Left ventricle myocardium superior (tissue), 1 donor: ENCODE measurements at regions not wholly inside any gene's neighbourhood (a gene's known extent, or its start where the extent isn't known, plus 50 kb on each side); places are given as distances from the start of the nearest gene placed in this dataset.

Experiments
- ATAC-seq: fragments of 200-7000 bp; cut with Tn5 transposase; one replicate; pipeline ENCODE4 v1.9.1; 2020; ENCODE audit warnings: mild to moderate bottlenecking, moderate library complexity
- DNase-seq: peaks from one replicate; pipeline ENCODE4 v3.0.0-alpha.2; 2020
- intact Hi-C: fragments of 100-400 bp; cut with micrococcal nuclease; formaldehyde crosslinking; loops from one replicate; pipeline ENCODE4 v1.11.0; 2022
- donor health status: DM: no; HTN: yes; CAD: no; lungs with severe emphysema.

DNA sequence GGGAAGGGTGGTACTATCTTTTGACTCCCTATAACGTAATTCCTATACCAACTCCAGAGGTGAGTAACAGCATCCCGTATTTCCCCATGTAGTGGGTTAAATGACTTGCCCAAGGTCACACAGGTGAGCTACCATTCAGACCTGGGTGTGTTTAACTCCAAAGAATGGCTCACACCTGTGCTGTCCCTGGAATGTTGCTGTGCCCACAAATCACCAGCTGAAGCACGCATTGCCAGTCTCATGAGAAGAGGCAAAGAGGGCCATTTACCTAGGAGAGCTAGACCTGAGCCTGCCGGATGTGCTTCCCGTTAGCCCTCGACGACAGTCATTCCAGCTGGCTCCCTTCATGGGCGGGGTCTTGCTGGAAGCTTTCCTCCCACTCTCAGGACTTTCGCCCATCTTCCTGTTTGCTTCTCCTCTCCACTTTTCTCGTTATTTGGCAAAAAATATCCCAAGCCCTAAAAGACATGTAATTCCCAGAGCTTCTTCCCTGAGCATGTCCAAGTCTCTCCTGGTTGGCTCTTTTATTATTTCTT, 106.6 kb upstream of the VASH1 start:
- no peak for DNase-seq
- no peak for ATAC-seq
- intact Hi-C loops, result no loop called here

DNA sequence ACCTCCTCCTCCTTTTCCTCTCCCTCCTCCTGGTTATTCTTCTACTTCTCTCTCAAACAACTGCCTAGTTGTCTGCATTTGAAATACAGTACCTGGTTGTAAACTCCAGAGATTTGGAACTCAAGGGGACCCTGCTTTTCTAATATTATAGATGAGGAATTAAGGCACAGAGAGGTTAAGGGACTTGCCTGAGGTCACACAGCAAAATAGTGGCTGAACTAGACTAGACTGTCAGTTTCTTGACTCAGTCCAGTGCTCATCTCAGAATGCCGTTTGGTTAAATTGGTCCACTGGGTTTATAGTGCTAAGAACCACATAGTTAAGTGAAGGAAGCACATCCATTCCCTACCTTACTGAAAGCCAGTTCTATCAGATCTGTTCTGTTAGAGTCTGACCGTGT, 105.9 kb upstream of the VASH1 start:
- no peak for ATAC-seq
- intact Hi-C loops, result no loop called here
- DNase-seq, result no peak

DNA sequence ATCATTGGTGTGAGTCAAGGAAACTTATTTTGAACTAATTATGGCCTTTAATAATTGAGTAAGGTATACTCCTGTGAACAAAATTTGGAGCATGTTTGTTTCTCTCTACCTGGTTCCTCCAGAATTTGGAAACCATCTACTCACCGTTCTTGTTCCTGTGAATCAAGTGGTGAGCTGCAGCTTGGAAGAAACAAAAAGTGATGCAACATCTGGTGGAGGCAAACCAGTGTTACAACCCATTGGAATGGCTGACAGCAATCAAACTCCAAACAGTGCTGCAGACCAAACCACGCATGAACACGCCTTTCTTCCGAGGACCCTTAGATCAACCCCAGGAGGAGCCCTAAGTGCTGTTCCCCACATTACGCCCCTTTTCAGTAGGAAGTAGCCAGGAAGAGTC, 104.7 kb upstream of the VASH1 start:
- DNase-seq, result no peak
- intact Hi-C loops, result no loop called here
- no peak for ATAC-seq

DNA sequence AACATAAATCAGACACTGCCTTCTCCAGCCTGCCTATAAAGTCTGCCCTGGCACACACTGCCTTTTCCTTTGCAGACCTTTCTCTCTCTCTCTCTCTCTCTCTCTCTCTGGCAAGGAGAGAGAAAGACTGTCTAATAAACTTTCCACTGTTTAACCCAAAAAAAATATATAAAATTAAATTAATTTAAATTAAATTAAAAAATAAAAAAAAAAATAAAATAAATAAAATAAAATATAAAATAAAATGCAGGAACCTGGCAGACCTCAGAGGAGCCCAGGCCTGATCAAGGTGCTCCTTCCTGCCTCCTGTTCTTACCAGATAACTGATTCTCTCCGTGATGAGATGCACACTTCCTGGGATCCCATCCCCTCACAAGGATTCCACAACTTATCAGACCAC, 103.9 kb upstream of the VASH1 start:
- DNase-seq (no peak), ATAC-seq (no peak)
- intact Hi-C loops, result no loop called here

DNA sequence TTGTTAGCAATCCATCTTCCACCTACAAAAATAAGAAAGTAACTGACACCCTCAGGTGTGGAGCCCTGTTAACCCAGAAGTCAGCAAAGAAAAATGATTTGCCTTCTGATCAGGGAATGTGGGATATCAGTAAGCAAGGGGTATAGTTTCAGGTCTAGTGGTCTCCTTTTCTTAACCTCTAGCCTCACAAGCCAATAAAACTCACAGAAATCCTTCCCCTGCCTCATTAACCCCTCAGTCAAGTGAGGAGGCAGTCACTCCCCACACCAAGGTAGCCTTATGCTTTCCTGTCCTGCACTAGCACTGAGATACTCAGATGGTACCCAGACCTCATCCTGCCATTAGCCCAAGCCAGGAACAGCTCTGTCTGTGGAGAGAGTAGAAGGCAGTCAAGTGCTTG, 103.4 kb upstream of the VASH1 start:
- DNase-seq, result no peak
- intact Hi-C loops, result no loop called here
- ATAC-seq, result no peak

DNA sequence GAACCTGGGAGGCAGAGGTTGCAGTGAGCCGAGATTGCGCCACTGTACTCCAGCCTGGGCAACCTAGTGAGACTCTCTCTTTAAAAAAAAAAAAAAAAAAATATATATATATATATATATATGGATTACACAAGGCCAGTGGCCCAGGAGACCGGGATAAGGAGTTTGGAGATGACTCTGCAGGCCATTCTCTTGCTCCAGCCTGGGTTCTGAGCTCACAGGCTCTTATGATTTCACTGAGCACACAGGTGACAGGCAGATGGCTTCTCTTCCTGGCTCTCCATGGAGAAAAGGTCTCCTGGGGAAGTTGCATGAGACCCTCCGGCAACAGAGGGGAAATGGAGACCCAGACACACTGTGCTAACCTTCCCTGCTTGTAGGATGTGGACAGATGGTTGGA, 98.7 kb upstream of the VASH1 start:
- DNase-seq, result no peak
- ATAC-seq, result no peak
- intact Hi-C loops, result no loop called here

DNA sequence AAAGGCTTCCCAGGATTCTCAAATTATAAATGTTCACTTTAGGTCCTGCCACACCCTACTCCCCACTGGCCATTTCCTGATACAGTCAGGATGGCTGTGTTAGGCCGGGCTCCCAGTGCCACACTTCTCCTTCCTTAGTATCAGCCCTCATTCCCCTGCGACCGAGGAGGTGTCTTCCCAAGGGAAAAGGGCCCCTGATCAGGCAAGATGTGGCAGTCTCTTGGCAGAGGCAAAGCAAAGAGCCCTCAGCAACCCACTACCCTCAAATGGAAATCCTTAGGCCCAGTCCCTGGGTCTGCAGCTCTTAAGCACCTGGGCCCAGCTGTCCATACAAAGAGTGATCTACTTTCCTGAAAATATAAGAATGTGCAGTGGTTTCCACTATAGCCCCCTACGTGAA, 96.5 kb upstream of the VASH1 start:
- no peak for DNase-seq
- intact Hi-C loops, result no loop called here
- ATAC-seq, result no peak

DNA sequence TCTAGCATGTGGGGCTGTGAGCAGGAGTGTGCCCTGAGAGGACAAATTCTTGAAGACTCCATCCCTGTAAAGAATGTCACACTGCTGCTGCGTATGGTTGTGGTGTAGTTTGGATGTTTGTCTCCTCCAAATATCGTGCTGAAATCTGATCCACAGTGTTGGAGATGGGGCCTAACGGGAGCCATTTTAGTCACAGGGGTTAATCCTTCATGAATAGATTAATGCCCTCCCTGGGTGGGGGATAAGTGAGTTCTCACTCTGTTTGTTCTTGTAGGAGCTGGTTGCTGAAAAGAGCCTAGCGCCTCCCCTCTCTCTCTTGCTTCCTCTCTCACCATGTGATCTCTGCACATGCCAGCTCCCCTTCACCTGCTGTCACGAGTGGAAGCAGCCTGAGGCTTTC, 94.5 kb upstream of the VASH1 start:
- no peak for DNase-seq
- intact Hi-C loops, result no loop called here
- ATAC-seq, result no peak

DNA sequence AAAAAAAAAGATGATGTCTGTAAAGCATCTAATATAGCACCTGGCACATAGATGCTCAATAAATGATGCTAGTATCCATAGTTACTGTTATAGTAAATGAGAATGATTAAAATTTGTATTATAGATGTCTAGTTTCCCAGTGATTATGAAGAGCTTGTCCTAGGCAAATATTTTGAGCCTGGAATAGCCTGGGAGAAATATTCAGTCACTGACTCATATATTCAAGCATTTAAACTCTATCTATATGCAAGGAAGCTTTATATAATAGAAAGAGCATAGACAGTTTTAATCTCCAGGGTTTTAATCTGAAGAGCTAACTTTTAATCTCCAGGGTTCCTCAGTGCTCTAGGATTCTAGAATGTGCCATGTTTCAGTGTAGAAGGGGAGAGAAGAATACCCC, 91.5 kb upstream of the VASH1 start:
- intact Hi-C loops, result no loop called here
- ATAC-seq (no peak), DNase-seq (no peak)

DNA sequence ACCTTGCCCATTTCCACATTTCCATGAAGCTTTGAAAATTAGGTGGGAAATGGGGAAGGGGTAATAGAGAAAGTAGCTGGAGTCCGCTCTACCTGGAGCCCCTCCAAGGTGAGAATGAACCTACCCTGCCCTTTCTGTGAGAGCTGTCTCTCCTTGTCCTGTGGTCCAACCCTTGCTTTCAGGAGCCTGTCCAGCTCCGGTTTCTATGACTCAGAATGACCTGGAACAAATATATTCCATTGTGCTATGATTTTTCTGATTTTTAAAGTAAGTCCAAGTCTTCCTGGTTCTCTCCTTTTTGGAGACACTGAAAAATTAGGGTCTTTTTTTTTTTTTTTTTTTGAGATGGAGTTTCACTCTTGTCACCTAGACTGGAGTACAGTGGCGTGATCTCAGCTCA, 89.1 kb upstream of the VASH1 start:
- intact Hi-C loops, result no loop called here
- ATAC-seq, result no peak

DNA sequence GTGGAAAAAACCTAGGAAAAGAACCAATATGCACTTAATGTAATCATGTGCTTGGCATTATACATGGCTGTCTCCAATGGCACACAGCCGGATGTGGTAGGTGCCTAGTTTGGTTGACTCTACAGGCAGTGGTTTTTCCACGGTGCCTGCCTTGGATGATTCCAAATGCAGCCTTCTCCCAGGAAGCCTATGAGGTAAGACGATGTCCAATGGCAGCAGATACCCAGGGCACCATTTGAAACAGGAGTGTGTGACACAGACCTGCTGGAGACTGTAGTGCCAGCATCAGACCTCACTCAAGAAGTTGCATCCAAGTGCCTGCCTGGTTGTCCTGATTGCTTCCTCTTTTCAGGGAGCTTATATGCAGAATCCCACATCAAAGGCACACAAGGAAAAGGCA, 88.0 kb upstream of the VASH1 start:
- ATAC-seq (no peak), DNase-seq (no peak)
- intact Hi-C loops, result no loop called here

More for the DNA sequence above, 89.1 kb upstream of the VASH1 start:
- no peak for DNase-seq

DNA sequence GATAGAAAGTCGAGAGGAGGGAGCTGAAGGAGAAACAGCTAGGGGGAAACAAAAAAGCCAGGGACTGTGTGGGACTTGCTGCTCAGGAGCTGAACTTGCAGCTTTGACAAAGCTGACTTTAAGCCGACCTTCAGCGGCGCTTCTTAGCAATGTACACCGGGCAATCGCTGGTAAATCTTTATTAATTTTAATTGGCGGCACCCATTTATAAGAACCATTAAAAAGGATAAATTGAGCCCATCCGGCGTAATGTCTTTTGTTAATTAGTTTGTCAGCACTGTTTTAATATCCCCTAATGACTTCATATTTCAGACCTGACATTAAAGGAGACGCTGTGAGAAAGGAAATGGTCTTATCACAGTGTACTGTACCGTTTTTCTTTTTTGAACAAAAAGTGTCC, 86.2 kb upstream of the VASH1 start:
- DNase-seq (no peak), ATAC-seq (no peak)
- intact Hi-C loops, result no loop called here

DNA sequence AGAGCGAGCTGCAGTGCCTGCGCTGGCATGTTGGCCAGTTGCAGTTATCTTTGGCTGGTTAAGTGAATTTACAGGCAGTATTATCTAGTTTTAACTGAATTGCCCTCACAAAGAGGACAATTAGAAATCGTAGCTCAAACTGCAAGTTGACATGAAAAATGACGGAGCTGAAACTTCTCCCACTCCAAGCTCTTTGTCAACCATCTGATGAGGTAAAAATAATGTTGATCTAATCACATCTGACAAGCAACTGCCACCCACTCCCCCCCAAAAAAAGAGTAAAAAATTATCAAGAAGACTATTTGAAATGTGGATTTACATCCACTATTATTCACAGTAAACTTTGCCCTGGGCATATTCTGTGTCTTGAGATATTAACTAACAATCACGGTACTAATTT, 84.7 kb upstream of the VASH1 start:
- DNase-seq (no peak), ATAC-seq (no peak)
- intact Hi-C loops, result no loop called here

DNA sequence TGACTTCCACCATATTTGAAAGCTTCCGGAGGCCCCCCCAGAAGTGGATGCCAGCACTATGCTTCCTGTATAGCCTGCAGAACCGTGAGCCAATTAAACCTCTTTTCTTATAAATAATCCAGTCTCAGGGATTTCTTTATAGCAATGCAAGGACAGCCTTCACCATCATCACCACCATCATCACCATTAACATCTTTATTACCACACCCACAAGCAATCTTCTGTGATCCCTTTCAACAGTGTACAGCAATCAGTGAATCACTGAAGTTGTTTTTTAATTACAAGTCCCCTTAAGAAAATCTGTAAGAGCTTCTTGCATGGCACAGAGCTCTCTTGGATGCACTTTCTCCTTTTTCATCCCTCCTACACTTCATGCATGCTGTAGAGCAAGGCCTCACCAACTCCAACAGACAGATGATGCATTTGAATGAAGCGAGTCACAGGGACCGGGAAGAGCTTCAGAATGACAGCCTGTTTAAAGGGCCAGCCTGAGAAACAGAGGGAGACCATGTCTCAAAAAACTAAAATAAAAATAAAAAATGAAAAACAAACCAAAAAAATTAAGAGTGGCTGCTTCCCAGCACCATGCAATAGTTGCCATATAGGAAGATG, 83.6 kb upstream of the VASH1 start:
- no peak for DNase-seq
- ATAC-seq, result no peak
- intact Hi-C loops, result no loop called here

DNA sequence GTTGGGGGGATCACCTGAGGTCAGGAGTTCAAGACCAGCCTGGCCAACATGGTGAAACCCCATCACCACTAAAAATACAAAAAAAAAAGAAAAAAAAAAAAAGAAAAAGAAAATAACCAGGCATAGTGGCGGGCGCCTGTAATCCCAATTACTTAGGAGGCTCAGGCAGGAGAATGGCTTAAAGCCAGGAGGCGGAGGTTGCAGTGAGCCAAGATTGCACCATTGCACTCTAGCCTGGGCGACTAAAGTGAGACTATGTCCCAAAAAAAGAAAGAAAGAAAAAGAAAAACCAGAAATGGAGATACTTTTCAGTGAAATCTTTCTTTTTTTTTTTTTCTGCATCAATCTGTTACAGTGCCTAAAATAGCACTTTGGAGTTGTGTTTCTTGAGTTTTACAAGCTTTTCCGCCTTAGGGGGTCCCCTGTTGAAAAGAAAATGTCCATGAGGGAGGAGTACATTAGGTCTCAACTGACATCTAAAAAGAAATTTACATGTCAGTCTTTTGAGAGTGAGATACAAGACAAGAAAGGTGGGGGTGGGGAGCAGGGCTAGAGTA, 82.9 kb upstream of the VASH1 start:
- no peak for ATAC-seq
- no peak for DNase-seq
- intact Hi-C loops, result no loop called here

DNA sequence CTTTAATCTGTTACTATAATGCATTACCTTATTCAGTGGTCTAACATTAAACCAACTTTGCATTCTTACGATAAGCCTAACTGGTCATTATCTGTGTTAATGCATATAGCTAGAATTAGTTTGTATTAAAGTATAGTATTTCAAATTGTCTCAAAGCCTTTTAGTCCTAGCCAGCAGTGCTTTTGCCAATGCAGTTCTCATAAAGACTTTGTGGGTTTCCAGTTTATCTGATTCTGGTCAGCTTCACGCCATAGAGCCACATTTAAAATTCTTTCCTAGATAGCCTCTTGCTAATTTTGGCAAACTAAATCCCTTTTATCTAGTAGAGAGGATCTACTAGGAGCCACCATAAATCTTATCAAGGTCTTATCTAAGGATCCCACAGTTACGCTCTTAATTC, 78.9 kb upstream of the VASH1 start:
- ATAC-seq (no peak), DNase-seq (no peak)
- intact Hi-C loops, result no loop called here

DNA sequence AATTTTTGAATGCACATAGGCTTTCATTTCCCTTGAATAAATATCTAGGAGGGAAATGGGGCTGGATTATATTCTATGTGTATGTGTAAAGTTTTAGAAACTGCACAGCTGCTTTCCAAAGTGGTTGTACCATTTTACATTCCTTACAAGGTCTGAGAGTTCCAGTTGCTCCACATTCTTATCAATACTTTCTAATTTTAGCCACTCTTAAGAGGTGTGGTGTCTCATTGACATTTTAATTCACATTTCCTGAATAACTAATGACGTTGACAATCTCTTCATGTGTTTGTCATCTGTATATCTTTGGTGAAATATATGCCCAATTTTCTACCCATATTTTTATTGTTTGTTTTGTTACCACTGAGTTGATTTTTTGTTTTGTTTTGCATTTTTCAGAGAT, 74.6 kb upstream of the VASH1 start:
- DNase-seq, result no peak
- ATAC-seq, result no peak
- intact Hi-C loops, result no loop called here

DNA sequence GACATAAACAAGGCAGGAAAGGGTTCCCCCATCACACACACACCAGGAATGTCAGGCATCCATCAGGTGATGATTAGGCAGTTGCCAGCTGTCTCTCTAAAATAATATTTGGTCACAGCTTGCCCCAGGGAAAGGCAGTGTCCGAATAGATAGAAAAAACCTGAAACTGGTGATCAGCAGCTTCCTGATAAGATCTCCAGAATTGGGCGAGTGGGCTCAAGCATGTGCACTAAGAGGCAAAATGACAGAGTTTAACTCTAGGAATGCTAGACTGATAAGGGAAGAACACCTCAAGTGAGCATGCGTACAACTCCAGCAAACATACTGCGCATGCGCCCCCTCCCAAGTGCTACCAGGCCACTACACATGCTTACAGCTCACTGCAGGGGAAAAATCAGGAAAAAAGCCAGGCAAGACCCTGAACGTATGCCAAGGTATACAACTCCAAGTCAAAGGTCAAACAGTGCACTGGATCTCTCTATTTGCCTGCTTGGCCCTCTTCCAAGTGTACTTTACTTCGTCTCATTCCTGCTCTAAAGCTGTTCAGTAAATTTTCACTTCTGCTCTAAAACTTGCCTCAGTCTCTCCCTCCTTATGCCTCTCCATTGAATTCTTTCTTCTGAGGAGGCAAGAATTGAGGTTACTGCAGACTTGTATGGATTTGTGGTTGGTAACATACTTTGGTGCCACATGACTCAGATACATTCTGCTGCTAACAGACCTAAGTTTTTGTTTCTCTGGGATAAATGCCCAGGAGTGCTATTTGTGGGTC, 73.5 kb upstream of the VASH1 start:
- intact Hi-C loops, result no loop called here
- no peak for ATAC-seq
- DNase-seq, result no peak

DNA sequence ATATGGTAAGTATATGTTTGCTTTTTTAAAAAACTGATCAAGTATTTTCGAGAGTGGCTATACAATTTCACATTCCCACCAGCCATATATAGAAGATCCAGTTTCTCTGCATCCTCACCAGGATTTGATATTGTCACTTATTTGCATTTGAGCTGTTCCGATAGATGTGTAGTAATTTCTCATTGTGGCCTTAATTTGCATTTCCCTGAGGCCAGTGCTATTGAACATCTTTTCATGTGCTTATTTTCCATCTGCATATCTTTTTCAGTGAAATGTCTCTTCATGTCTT, 72.9 kb upstream of the VASH1 start:
- intact Hi-C loops, result no loop called here
- ATAC-seq (no peak), DNase-seq (no peak)

DNA sequence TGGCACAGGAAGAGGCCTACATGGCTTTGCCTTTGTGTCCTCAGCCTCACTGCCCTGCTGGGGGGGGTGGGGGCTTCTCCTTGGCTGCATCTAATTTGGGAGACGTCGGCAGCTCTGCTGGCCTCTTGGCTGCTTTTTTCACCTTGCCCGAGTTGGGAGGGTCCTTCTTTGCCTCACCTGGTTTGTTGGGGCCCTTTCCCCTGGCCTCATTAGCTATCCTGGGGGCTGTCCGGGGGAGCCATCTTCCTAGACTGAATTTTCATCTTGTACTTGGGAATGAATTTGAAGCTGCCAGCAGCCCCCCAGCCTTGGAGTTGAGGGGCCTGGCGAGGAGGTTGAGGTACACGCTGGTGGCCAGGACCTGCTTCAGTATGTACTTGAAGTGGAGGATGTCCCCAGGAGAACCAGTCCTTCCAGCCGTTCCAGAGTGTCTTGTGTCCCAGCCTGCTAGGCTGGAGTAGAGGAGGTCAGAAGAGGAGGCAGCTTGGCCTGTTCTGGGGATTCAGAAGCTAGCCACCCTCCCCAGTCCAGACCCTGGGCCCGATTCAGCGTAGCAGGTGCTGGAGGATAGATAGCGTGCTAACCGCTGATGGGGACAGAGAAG, 70.7 kb upstream of the VASH1 start:
- ATAC-seq (no peak), DNase-seq (no peak)
- intact Hi-C loops, result no loop called here

DNA sequence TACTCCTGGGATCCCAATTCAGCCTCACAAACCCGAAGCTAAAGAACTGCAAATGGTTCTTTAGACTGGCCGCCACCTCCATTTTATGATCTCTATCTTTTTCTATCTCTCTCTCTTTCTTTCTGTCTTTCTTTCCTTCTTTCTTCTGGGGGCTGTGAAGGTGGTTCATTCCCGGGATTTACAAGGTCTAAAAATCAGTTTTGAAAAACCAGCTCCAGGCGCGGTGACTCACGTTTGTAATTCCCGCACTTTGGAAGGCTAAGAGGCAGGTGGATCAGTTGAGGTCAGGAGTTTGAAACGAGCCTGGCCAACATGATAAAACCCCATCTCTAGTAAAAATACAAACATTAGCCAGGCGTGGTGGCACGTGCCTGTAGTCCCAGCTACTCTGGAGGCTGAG, 67.2 kb upstream of the VASH1 start:
- DNase-seq (no peak), ATAC-seq (no peak)
- intact Hi-C loops, result no loop called here
